Panc1 (cell line): ENCODE measurements at regions not wholly inside any gene's neighbourhood (a gene's known extent, or its start where the extent isn't known, plus 50 kb on each side); places are given as distances from the start of the nearest gene placed in this dataset.

Experiments
- POLR2AphosphoS5 ChIP-seq: IDR thresholded peaks from 2 replicates; pipeline ENCODE4 v1.6.1; 2012; ENCODE audit warnings: mild to moderate bottlenecking, low read depth, low read length, moderate library complexity
- TF ChIP-seq, protein P1 (sequence below): fragments of 450-650 bp; IDR thresholded peaks from 2 replicates; pipeline ENCODE4 v1.5.1; 2017; ENCODE audit warnings: mild to moderate bottlenecking

GRCh38 chr15:70431854-70432253 is 331.5 kb downstream of the UACA start:
- TF ChIP-seq, protein P1, sequence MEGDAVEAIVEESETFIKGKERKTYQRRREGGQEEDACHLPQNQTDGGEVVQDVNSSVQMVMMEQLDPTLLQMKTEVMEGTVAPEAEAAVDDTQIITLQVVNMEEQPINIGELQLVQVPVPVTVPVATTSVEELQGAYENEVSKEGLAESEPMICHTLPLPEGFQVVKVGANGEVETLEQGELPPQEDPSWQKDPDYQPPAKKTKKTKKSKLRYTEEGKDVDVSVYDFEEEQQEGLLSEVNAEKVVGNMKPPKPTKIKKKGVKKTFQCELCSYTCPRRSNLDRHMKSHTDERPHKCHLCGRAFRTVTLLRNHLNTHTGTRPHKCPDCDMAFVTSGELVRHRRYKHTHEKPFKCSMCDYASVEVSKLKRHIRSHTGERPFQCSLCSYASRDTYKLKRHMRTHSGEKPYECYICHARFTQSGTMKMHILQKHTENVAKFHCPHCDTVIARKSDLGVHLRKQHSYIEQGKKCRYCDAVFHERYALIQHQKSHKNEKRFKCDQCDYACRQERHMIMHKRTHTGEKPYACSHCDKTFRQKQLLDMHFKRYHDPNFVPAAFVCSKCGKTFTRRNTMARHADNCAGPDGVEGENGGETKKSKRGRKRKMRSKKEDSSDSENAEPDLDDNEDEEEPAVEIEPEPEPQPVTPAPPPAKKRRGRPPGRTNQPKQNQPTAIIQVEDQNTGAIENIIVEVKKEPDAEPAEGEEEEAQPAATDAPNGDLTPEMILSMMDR, result no peak
- TF ChIP-seq POLR2AphosphoS5, result no peak
